Brain pericyte (primary cell): ENCODE measurements at regions not wholly inside any gene's neighbourhood (a gene's known extent, or its start where the extent isn't known, plus 50 kb on each side); places are given as distances from the start of the nearest gene placed in this dataset.
"Not testable (repeated sequence)": the region's sequence is repeated elsewhere in the genome, so short reads cannot be mapped to it uniquely, and the experiment has no call there.

Experiments used
- DNase-seq: peaks from one replicate; pipeline ENCODE4 v3.0.0-alpha.2; 2012; ENCODE audit warnings: low read depth, low spot score

- no peak for DNase-seq
Observed at GRCh38 chr5:158267228-158267627, 408.3 kb upstream of the CLINT1 start.

- DNase-seq: peak; percentile 24
Observed at GRCh38 chr5:158265931-158266700, 407.2 kb upstream of the CLINT1 start.

- no peak for DNase-seq
Observed at GRCh38 chr5:158265346-158265745, 406.4 kb upstream of the CLINT1 start.

- no peak for DNase-seq
Observed at GRCh38 chr5:158264264-158264663, 405.3 kb upstream of the CLINT1 start.

- DNase-seq: no peak
Observed at GRCh38 chr5:158261674-158262367, 402.9 kb upstream of the CLINT1 start.

GRCh38 chr5:158256096-158256495 lies 397.2 kb upstream of the CLINT1 start:
- DNase-seq: no peak

GRCh38 chr5:158255609-158256008 lies 396.7 kb upstream of the CLINT1 start:
- DNase-seq: no peak

GRCh38 chr5:158246661-158247060 lies 387.7 kb upstream of the CLINT1 start:
- DNase-seq: no peak

- DNase-seq: no peak
Observed at GRCh38 chr5:158245513-158245912, 386.6 kb upstream of the CLINT1 start.

GRCh38 chr5:158244882-158245281 lies 385.9 kb upstream of the CLINT1 start:
- no peak for DNase-seq

GRCh38 chr5:158236511-158237335 lies 377.8 kb upstream of the CLINT1 start:
- DNase-seq: no peak

- no peak for DNase-seq
Observed at GRCh38 chr5:158235159-158235547, 376.2 kb upstream of the CLINT1 start.

- peak; percentile 90 for DNase-seq
Observed at GRCh38 chr5:158234323-158235158, 375.6 kb upstream of the CLINT1 start.

GRCh38 chr5:158233735-158234322 lies 374.9 kb upstream of the CLINT1 start:
- no peak for DNase-seq

- not testable (repeated sequence) for DNase-seq
Observed at GRCh38 chr5:158227314-158227713, 368.4 kb upstream of the CLINT1 start.

- DNase-seq: no peak
Observed at GRCh38 chr5:158226496-158226895, 367.6 kb upstream of the CLINT1 start.

- DNase-seq: no peak
Observed at GRCh38 chr5:158224253-158224652, 365.3 kb upstream of the CLINT1 start.

GRCh38 chr5:158223054-158223600 lies 364.2 kb upstream of the CLINT1 start:
- DNase-seq: no peak

- no peak for DNase-seq
Observed at GRCh38 chr5:158212917-158213316, 354.0 kb upstream of the CLINT1 start.

- no peak for DNase-seq
Observed at GRCh38 chr5:158212237-158212636, 353.3 kb upstream of the CLINT1 start.
